Smooth muscle cell (in vitro differentiated cells): ENCODE measurements at regions not wholly inside any gene's neighbourhood (a gene's known extent, or its start where the extent isn't known, plus 50 kb on each side); places are given as distances from the start of the nearest gene placed in this dataset.

Experiments used
- DNase-seq: peaks from one replicate; lab custom pipeline; 2025; ENCODE audit not compliant: unreplicated experiment; lab: John Stamatoyannopoulos, UW
- H2AFZ ChIP-seq: fragments of 200-600 bp; sonication (generic); 2 replicates; pipeline ENCODE4 v1.6.0; 2016; ENCODE audit warnings: antibody characterized with exemption, low read depth, mild to moderate bottlenecking
- H3F3A ChIP-seq: fragments of 200-600 bp; sonication (generic); 2 replicates; pipeline ENCODE4 v1.6.0; 2017; ENCODE audit warnings: antibody characterized with exemption, low read depth
- H3K27ac ChIP-seq: fragments of 200-600 bp; sonication (generic); 2 replicates; pipeline ENCODE4 v1.5.1; 2016; ENCODE audit warnings: low read depth, mild to moderate bottlenecking
- H3K27me3 ChIP-seq: fragments of 200-600 bp; sonication (generic); 2 replicates; pipeline ENCODE4 v1.6.1; 2016; ENCODE audit warnings: low read depth, mild to moderate bottlenecking
- H3K36me3 ChIP-seq: fragments of 200-600 bp; sonication (generic); 2 replicates; pipeline ENCODE4 v1.5.1; 2016; ENCODE audit warnings: low read depth
- H3K4me1 ChIP-seq: fragments of 200-600 bp; sonication (generic); 2 replicates; pipeline ENCODE4 v1.5.1; 2016; ENCODE audit warnings: low read depth
- H3K4me2 ChIP-seq: fragments of 200-600 bp; sonication (generic); 2 replicates; pipeline ENCODE4 v1.6.0; 2016; ENCODE audit warnings: mild to moderate bottlenecking
- H3K4me3 ChIP-seq: fragments of 200-600 bp; sonication (generic); 2 replicates; pipeline ENCODE4 v1.5.1; 2016; ENCODE audit warnings: mild to moderate bottlenecking
- H3K79me2 ChIP-seq: fragments of 200-600 bp; sonication (generic); 2 replicates; pipeline ENCODE4 v1.6.0; 2016; ENCODE audit warnings: low read depth, mild to moderate bottlenecking
- H3K9ac ChIP-seq: fragments of 200-600 bp; sonication (generic); 2 replicates; pipeline ENCODE4 v1.6.0; 2016; ENCODE audit warnings: low read depth
- H3K9me3 ChIP-seq: fragments of 200-600 bp; sonication (generic); replicated peaks from 2 replicates; pipeline ENCODE4 v1.5.1; 2016; ENCODE audit warnings: low read depth
- H4K20me1 ChIP-seq: fragments of 200-600 bp; sonication (generic); 2 replicates; pipeline ENCODE4 v1.6.0; 2016; ENCODE audit warnings: low read depth
- CTCF ChIP-seq: fragments of 200-600 bp; sonication (generic); IDR thresholded peaks from 2 replicates; pipeline ENCODE4 v1.5.1; 2017; ENCODE audit warnings: borderline replicate concordance, mild to moderate bottlenecking, antibody characterized with exemption; ENCODE audit not compliant: insufficient read depth, poor library complexity, severe bottlenecking
- WGBS: methylation state at CpG from one replicate; pipeline ENCODE4 v1.1.7; 2016; ENCODE audit warnings: low lambda C conversion rate; 5-methylcytosine and 5-hydroxymethylcytosine counted together

DNA sequence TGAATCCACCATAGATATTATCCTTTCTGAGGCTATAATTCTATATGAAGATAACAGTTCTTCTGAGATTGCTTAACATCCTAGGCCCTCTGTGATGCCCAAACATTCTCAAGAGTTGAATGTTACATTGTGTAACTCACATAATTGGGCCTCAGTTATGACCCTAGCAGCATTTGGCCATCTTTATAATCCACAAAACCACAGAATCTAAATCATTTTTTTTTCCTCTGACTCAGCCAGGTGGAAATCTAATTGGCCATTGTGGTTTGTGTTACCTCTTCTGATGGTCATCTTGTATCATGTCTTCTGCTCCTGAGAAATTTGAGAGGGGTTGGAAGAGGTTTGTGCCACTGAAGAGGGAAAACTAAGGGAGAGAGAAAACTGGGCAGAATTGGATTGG is 99.5 kb downstream of the LINC00237 start:
- Histone ChIP-seq H3K4me1 (no peaks in the 10 kb centered on the region), H2AFZ (no peak overlapping the region), H3K79me2 (no peaks in the 10 kb centered on the region), H3K4me3 (no peak overlapping the region), H3F3A (no peaks in the 10 kb centered on the region), H3K27me3 (no peaks in the 10 kb centered on the region), H3K9ac (no peak overlapping the region), H3K4me2 (no peak overlapping the region), H3K9me3 (no peaks in the 10 kb centered on the region), H4K20me1 (no peaks in the 10 kb centered on the region), H3K36me3 (no peaks in the 10 kb centered on the region), H3K27ac (no peak overlapping the region)
- no peak for DNase-seq
- TF ChIP-seq CTCF = no peak

DNA sequence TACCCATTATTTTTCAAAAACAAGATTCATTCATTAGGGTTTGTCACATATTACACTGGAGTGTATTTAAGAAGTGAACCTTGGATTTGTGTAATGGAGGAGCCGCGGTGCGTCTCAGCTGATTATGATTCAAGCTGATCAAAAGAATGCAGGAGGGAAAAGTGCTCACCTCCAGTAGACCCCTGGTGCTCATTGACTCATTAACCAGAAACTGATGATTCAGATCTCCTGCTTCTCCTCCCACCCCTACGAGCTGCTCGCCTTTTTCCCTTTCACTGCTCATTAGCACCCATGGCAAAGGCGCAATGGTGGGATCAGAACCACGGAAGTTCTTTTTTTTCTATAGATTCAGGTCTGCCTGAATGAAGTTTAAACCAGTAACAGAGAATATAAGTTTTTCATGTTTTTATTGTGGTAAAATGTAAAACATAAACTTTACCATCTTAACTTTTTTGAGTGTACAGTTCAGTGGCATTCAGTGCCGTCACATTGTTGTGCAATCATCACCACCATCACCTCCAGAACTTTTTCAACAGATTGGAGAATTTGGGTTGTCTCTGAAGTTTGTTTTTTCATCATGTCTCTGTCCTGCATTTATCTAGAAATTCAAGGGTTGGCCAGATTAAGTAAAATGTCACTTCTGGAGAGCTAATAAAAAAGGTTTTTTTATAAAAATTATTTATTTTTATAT is 101.6 kb downstream of the LINC00237 start:
- Histone ChIP-seq H3K4me1 (no peaks in the 10 kb centered on the region), H2AFZ (no peak overlapping the region), H3K36me3 (no peaks in the 10 kb centered on the region), H3K79me2 (no peaks in the 10 kb centered on the region), H3K4me3 (no peak overlapping the region), H3F3A (no peaks in the 10 kb centered on the region), H3K4me2 (no peak overlapping the region), H3K9ac (no peak overlapping the region), H3K27me3 (no peaks in the 10 kb centered on the region), H3K9me3 (no peaks in the 10 kb centered on the region), H3K27ac (no peak overlapping the region), H4K20me1 (no peaks in the 10 kb centered on the region)
- TF ChIP-seq CTCF = no peak
- no peak for DNase-seq
- 77% methylated on average over 8 of the region's 8 CpGs for WGBS

DNA sequence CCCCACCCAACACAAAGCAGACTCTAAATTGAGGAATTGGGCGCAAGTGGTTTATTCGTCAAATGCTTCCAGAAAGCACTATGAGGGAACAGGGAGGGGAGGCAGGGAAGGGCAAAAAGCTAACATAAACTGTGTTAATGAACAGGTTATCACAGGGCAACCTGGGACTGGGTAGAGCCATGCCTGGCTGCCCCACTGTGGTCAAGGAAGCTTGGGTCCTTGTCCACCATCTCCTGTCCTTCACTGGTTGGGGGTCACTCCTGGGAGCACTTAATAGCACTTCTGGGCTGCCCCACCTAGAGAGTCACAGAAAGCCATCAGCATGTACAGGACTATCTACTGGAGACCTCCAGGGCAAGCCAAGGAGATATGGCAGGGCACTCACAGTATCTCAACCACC is 102.3 kb downstream of the LINC00237 start:
- TF ChIP-seq CTCF = no peak
- Histone ChIP-seq H3K4me3 (no peak overlapping the region), H3K27me3 (no peaks in the 10 kb centered on the region), H3K36me3 (no peaks in the 10 kb centered on the region), H3K27ac (no peak overlapping the region), H3K9ac (no peak overlapping the region), H3K4me2 (no peak overlapping the region), H3K4me1 (no peaks in the 10 kb centered on the region), H2AFZ (no peak overlapping the region), H3F3A (no peaks in the 10 kb centered on the region), H3K79me2 (no peaks in the 10 kb centered on the region), H4K20me1 (no peaks in the 10 kb centered on the region), H3K9me3 (no peaks in the 10 kb centered on the region)
- 96% methylated on average over 2 of the region's 2 CpGs for WGBS
- DNase-seq = no peak

GRCh38 chr20:21002486-21002885 is 103.7 kb downstream of the LINC00237 start:
- Histone ChIP-seq H3K4me1 (no peaks in the 10 kb centered on the region), H3K4me2 (no peak overlapping the region), H4K20me1 (no peaks in the 10 kb centered on the region), H3K27me3 (peaks cover 6% of the 10 kb centered on the region), H3K9me3 (no peaks in the 10 kb centered on the region), H3K4me3 (no peak overlapping the region), H3K36me3 (no peaks in the 10 kb centered on the region), H3K9ac (no peak overlapping the region), H3K79me2 (no peaks in the 10 kb centered on the region), H2AFZ (no peak overlapping the region), H3K27ac (no peak overlapping the region), H3F3A (no peaks in the 10 kb centered on the region)
- DNase-seq = no peak
- WGBS = 89% methylated on average over 8 of the region's 8 CpGs
- TF ChIP-seq CTCF = no peak
